Adrenal gland (tissue), 9 donors: ENCODE measurements at regions not wholly inside any gene's neighbourhood (a gene's known extent, or its start where the extent isn't known, plus 50 kb on each side); places are given as distances from the start of the nearest gene placed in this dataset.
"Not testable (repeated sequence)": the region's sequence is repeated elsewhere in the genome, so short reads cannot be mapped to it uniquely, and the experiment has no call there.

Source experiments
- DNase-seq, 7 donors: peaks; one replicate each; pipeline ENCODE4 v3.0.0-alpha.2; 2019 to 2020
- H3K27ac ChIP-seq, 5 donors: fragments of 200-600 bp; sonication (generic) in 4 of 5; 1 replicate in 3 of 5; 2 replicates in 2 of 5; pipeline versions ENCODE4 v1.5.1 to v1.8.0; 2016 to 2020; ENCODE audit warnings: mild to moderate bottlenecking in 1 of 5
- H3K27me3 ChIP-seq: fragments of 200-600 bp; 2 replicates; pipeline ENCODE4 v1.8.0; 2021
- H3K36me3 ChIP-seq, 2 donors: fragments of 200-600 bp; replicated peaks in 1 of 2; 1 replicate in 1 of 2; 2 replicates in 1 of 2; pipeline versions ENCODE4 v1.5.1 to v1.8.0; 2018 to 2022
- H3K4me1 ChIP-seq, 2 donors: fragments of 200-600 bp; replicated peaks in 1 of 2; 1 replicate in 1 of 2; 2 replicates in 1 of 2; pipeline versions ENCODE4 v1.5.1 to v1.8.0; 2018 to 2021
- H3K4me3 ChIP-seq, 4 donors: fragments of 200-600 bp; sonication (generic) in 3 of 4; one replicate each; pipeline ENCODE4 v1.5.1; 2016 to 2018
- H3K9me3 ChIP-seq, 3 donors: fragments of 200-600 bp; sonication (generic) in 1 of 3; replicated peaks in 1 of 3; 1 replicate in 2 of 3; 2 replicates in 1 of 3; pipeline versions ENCODE4 v1.5.1 to v1.8.0; 2016 to 2021
- CTCF ChIP-seq, 6 experiments: fragments of 450-650 bp in 4 of 6; fragments of 200-600 bp in 2 of 6; sonication (generic) in 1 of 6; IDR thresholded peaks; 1 replicate in 5 of 6; 2 replicates in 1 of 6; pipeline versions ENCODE4 v1.5.1 to v1.8.0; 2016 to 2021; ENCODE audit warnings: antibody characterized with exemption in 6 of 6, mild to moderate bottlenecking in 2 of 6, moderate library complexity in 1 of 6
- POLR2A ChIP-seq, 2 donors: fragments of 450-650 bp; IDR thresholded peaks; one replicate each; pipeline ENCODE4 v1.6.1; 2017; ENCODE audit warnings: antibody characterized with exemption in 2 of 2, mild to moderate bottlenecking in 2 of 2, moderate library complexity in 1 of 2
- WGBS, 4 donors: extraction: QIAGEN DNeasy Blood & Tissue Kit in 2 of 4; methylation state at CpG; one replicate each; pipeline versions ENCODE4 v1.1.5 to v1.1.7; 2013 to 2017; 5-methylcytosine and 5-hydroxymethylcytosine counted together
- intact Hi-C, 2 donors: fragments of 100-400 bp; cut with DNase I; formaldehyde crosslinking; loops; one replicate each; pipeline versions ENCODE4 v1.14.1 to v1.15.0; 2022 to 2023
- donor health status: healthy with polysubstance abuse.
- donor health status: Bipolar disorder and iron deficiency.
- donor health status: DM: yes; HTN: yes; CAD: no.
- donor health status: DM: no; HTN: no; CAD: no.
- donor health status: DM: no; HTN: no; CAD: no.

- H3K9me3 ChIP-seq, result no peaks in the 10 kb centered on the region
- no peak for DNase-seq
- intact Hi-C loops, result no loop called here
- TF ChIP-seq POLR2A (IDR thresholded peaks at IDR 0.05), result no peak
- TF ChIP-seq CTCF (IDR thresholded peaks at IDR 0.05), result no peak
- no peak overlapping the region for H3K27ac ChIP-seq
- H3K27me3 ChIP-seq, result no peaks in the 10 kb centered on the region
- H3K36me3 ChIP-seq, result no peaks in the 10 kb centered on the region
- H3K4me3 ChIP-seq, result no peak overlapping the region
- WGBS, 4 donors, result 86 to 88% (median 87%) methylated on average over 3 of the region's 3 CpGs
- H3K4me1 ChIP-seq, result no peaks in the 10 kb centered on the region
Measured at GRCh38 chr4:86450861-86451260, 91.0 kb upstream of the MAPK10 start.

GRCh38 chr4:86451560-86452330 is 91.9 kb upstream of the MAPK10 start:
- no peak for DNase-seq
- Histone ChIP-seq H3K27ac (no peak overlapping the region), H3K36me3 (no peaks in the 10 kb centered on the region), H3K9me3 (no peaks in the 10 kb centered on the region), H3K27me3 (no peaks in the 10 kb centered on the region), H3K4me3 (peak overlapping the region in 1 of 4 donors; percentile 46), H3K4me1 (no peaks in the 10 kb centered on the region)
- intact Hi-C loops, result no loop called here
- no peak for TF ChIP-seq POLR2A (IDR thresholded peaks at IDR 0.05)
- no peak for TF ChIP-seq CTCF (IDR thresholded peaks at IDR 0.05)
- WGBS, 4 donors, result 73 to 80% (median 77%) methylated on average over 7 of the region's 7 CpGs

GRCh38 chr4:86452422-86452891 is 92.6 kb upstream of the MAPK10 start:
- TF ChIP-seq CTCF (IDR thresholded peaks at IDR 0.05) (no peak), POLR2A (IDR thresholded peaks at IDR 0.05) (no peak)
- Histone ChIP-seq H3K27me3 (no peaks in the 10 kb centered on the region), H3K4me3 (peak overlapping the region in 1 of 4 donors; percentile 46), H3K27ac (peak overlapping the region in 1 of 5 donors; percentile 71), H3K36me3 (no peaks in the 10 kb centered on the region), H3K9me3 (no peaks in the 10 kb centered on the region), H3K4me1 (no peaks in the 10 kb centered on the region)
- WGBS, 4 donors, result 75 to 90% (median 81%) methylated on average over 10 of the region's 10 CpGs
- DNase-seq, result no peak
- intact Hi-C loops, result no loop called here

- DNase-seq, result no peak
- WGBS, 4 donors, result 72 to 79% (median 77%) methylated on average over 9 to 11 of the region's 11 CpGs
- no peaks in the 10 kb centered on the region for H3K36me3 ChIP-seq
- H3K4me3 ChIP-seq, result peak overlapping the region in 1 of 4 donors; percentile 46
- H3K4me1 ChIP-seq, result no peaks in the 10 kb centered on the region
- no peaks in the 10 kb centered on the region for H3K27me3 ChIP-seq
- intact Hi-C loops, result no loop called here
- no peaks in the 10 kb centered on the region for H3K9me3 ChIP-seq
- H3K27ac ChIP-seq, result peak overlapping the region in 1 of 5 donors; percentile 71
- TF ChIP-seq POLR2A (IDR thresholded peaks at IDR 0.05) (no peak), CTCF (IDR thresholded peaks at IDR 0.05) (no peak)
Measured at GRCh38 chr4:86452924-86453531, 93.2 kb upstream of the MAPK10 start.

GRCh38 chr4:86453611-86454072 is 93.8 kb upstream of the MAPK10 start:
- H3K36me3 ChIP-seq, H3K4me1 ChIP-seq, DNase-seq, H3K27me3 ChIP-seq, intact Hi-C loops, H3K4me3 ChIP-seq, H3K9me3 ChIP-seq: not testable (repeated sequence)
- H3K27ac ChIP-seq, result peak overlapping the region in 1 of 5 donors; percentile 71
- 65 to 74% (median 68%) methylated on average over 2 of the region's 2 CpGs for WGBS, 4 donors
